GM12878 (cell line): ENCODE measurements at regions not wholly inside any gene's neighbourhood (a gene's known extent, or its start where the extent isn't known, plus 50 kb on each side); places are given as distances from the start of the nearest gene placed in this dataset.

Source experiments
- ATAC-seq: fragments of 200-7000 bp; cut with Tn5 transposase; 3 replicates; pipeline ENCODE4 v1.9.1; 2020; ENCODE audit warnings: mild to moderate bottlenecking, moderate library complexity
- BruUV-seq: library from RNA; stranded (reverse); fragments of 400-500 nt; replicated peaks from 2 replicates; lab custom pipeline; 2021; lab: Mats Ljungman, UMichigan
- CTCF ChIA-PET: fragments of 300-600 bp; sonication (Branson Sonifier 250); formaldehyde crosslinking; extraction: SDS; loops from one replicate; lab custom pipeline; 2021; ENCODE audit warnings: inconsistent platforms; lab: Yijun Ruan, JAX
- POLR2A ChIA-PET: fragments of 350-600 bp; formaldehyde crosslinking; extraction: SDS; loops from one replicate; lab custom pipeline; 2021; ENCODE audit warnings: inconsistent platforms; lab: Charles Lee
- RAD21 ChIA-PET: fragments of 300-600 bp; sonication (Branson Sonifier 250); formaldehyde crosslinking; loops from one replicate; lab custom pipeline; 2023; ENCODE audit warnings: antibody characterized with exemption; ENCODE audit not compliant: unreplicated experiment; lab: Charles Lee
- SMC1A ChIA-PET: fragments of 300-600 bp; sonication (Branson Sonifier 250); formaldehyde crosslinking; loops from one replicate; lab custom pipeline; 2023; ENCODE audit not compliant: unreplicated experiment, uncharacterized antibody; lab: Charles Lee
- DNase-seq: peaks from one replicate; pipeline ENCODE4 v3.0.0-alpha.2; 2011; ENCODE audit warnings: low read depth, low spot score
- FAIRE-seq: peaks from 3 replicates; lab custom pipeline; 2011; peaks lifted over from hg19 to GRCh38; lab: Jason Lieb, UNC
- H2AFZ ChIP-seq: 2 replicates; pipeline ENCODE4 v1.6.0; 2011; ENCODE audit warnings: low read depth, low read length, control low read depth; ENCODE audit not compliant: control insufficient read depth
- H3K27ac ChIP-seq: 2 replicates; pipeline ENCODE4 v1.5.1; 2011; ENCODE audit warnings: control low read depth; ENCODE audit not compliant: control insufficient read depth, insufficient read depth
- H3K27me3 ChIP-seq, 2 experiments: replicated peaks in 1 of 2; 2 replicates each; pipeline versions ENCODE4 v1.6.0 to v1.6.1; 2011; ENCODE audit warnings: low read length in 1 of 2; ENCODE audit not compliant: control insufficient read depth in 2 of 2, insufficient read depth in 2 of 2
- H3K36me3 ChIP-seq, 2 experiments: 2 replicates each; pipeline ENCODE4 v1.5.1; 2011; ENCODE audit warnings: low read length in 1 of 2; ENCODE audit not compliant: control insufficient read depth in 2 of 2, insufficient read depth in 2 of 2
- H3K4me1 ChIP-seq: 2 replicates; pipeline ENCODE4 v1.6.1; 2011; ENCODE audit warnings: mild to moderate bottlenecking, low read length, moderate library complexity, mixed read lengths; ENCODE audit not compliant: control insufficient read depth, insufficient read depth
- H3K4me2 ChIP-seq: 2 replicates; pipeline ENCODE4 v1.6.0; 2011; ENCODE audit warnings: control low read depth; ENCODE audit not compliant: control insufficient read depth, insufficient read depth
- H3K4me3 ChIP-seq: fragments of 200-600 bp; sonication (generic); 2 replicates; pipeline ENCODE4 v1.5.1; 2016
- H3K79me2 ChIP-seq: 2 replicates; pipeline ENCODE4 v1.6.0; 2011; ENCODE audit warnings: low read length; ENCODE audit not compliant: control insufficient read depth, insufficient read depth
- H3K9ac ChIP-seq: 2 replicates; pipeline ENCODE4 v1.8.0; 2011; ENCODE audit warnings: low read length, control low read depth, mixed read lengths; ENCODE audit not compliant: control insufficient read depth, insufficient read depth
- H3K9me3 ChIP-seq: replicated peaks from 3 replicates; pipeline ENCODE4 v1.5.1; 2011; ENCODE audit warnings: mild to moderate bottlenecking, low read length; ENCODE audit not compliant: control insufficient read depth, insufficient read depth
- H4K20me1 ChIP-seq: 2 replicates; pipeline ENCODE4 v1.6.0; 2011; ENCODE audit not compliant: control insufficient read depth, insufficient read depth
- BRCA1 ChIP-seq: IDR thresholded peaks from 2 replicates; pipeline ENCODE4 v1.6.1; 2011; ENCODE audit warnings: low read depth, low read length, improper control_type of control experiment
- CHD1 ChIP-seq: IDR thresholded peaks from 2 replicates; pipeline ENCODE4 v1.6.1; 2012; ENCODE audit warnings: low read depth, low read length, improper control_type of control experiment
- CUX1 ChIP-seq: IDR thresholded peaks from 2 replicates; pipeline ENCODE4 v1.6.1; 2012; ENCODE audit warnings: improper control_type of control experiment, low read depth, low read length; ENCODE audit not compliant: insufficient replicate concordance
- DPF2 ChIP-seq: fragments of 450-650 bp; IDR thresholded peaks from 2 replicates; pipeline ENCODE4 v1.6.1; 2017; ENCODE audit warnings: mild to moderate bottlenecking
- ELK1 ChIP-seq: IDR thresholded peaks from 2 replicates; pipeline ENCODE4 v1.6.1; 2012; ENCODE audit warnings: low read depth, low read length, improper control_type of control experiment
- ESRRA ChIP-seq: IDR thresholded peaks from 2 replicates; pipeline ENCODE4 v1.6.1; 2012; ENCODE audit warnings: mild to moderate bottlenecking, low read length, improper control_type of control experiment
- GABPA ChIP-seq: IDR thresholded peaks from 2 replicates; pipeline ENCODE4 v1.6.1; 2014; ENCODE audit warnings: antibody characterized with exemption, low read depth, mild to moderate bottlenecking, inconsistent platforms
- MTA2 ChIP-seq: fragments of 450-650 bp; IDR thresholded peaks from 2 replicates; pipeline ENCODE4 v1.6.1; 2016; ENCODE audit warnings: low read depth, mild to moderate bottlenecking, moderate library complexity
- NR2C2 ChIP-seq: IDR thresholded peaks from 2 replicates; pipeline ENCODE4 v1.6.1; 2011; ENCODE audit warnings: borderline replicate concordance, low read depth; ENCODE audit not compliant: control insufficient read depth, insufficient read length
- POLR2A ChIP-seq: IDR thresholded peaks from 2 replicates; pipeline ENCODE4 v1.6.1; 2011; ENCODE audit warnings: low read depth, mild to moderate bottlenecking, low read length
- POLR2AphosphoS2 ChIP-seq: IDR thresholded peaks from 2 replicates; pipeline ENCODE4 v1.6.1; 2011; ENCODE audit warnings: low read depth, mild to moderate bottlenecking, low read length, improper control_type of control experiment, moderate library complexity
- RELA ChIP-seq: fragments of 450-650 bp; IDR thresholded peaks from 2 replicates; pipeline ENCODE4 v1.8.0; 2014; ENCODE audit warnings: borderline replicate concordance; ENCODE audit not compliant: partially characterized antibody
- SMARCA5 ChIP-seq: fragments of 450-650 bp; IDR thresholded peaks from 2 replicates; pipeline ENCODE4 v1.6.1; 2017; ENCODE audit warnings: mild to moderate bottlenecking
- TCF7 ChIP-seq: IDR thresholded peaks from 2 replicates; pipeline ENCODE4 v1.6.1; 2014; ENCODE audit warnings: antibody characterized with exemption, borderline replicate concordance
- YBX1 ChIP-seq: fragments of 450-650 bp; IDR thresholded peaks from 2 replicates; pipeline ENCODE4 v1.6.1; 2016; ENCODE audit warnings: antibody characterized with exemption
- ZSCAN29 ChIP-seq: fragments of 450-650 bp; IDR thresholded peaks from 2 replicates; pipeline ENCODE4 v1.6.1; 2017; ENCODE audit warnings: mild to moderate bottlenecking, moderate library complexity
- ZZZ3 ChIP-seq: IDR thresholded peaks from 2 replicates; pipeline ENCODE4 v1.6.1; 2011; ENCODE audit warnings: low read depth; ENCODE audit not compliant: control insufficient read depth, insufficient read length
- WGBS: methylation state at CpG from one replicate; pipeline ENCODE4 v1.1.6; 2016; ENCODE audit warnings: low lambda C conversion rate; ENCODE audit not compliant: insufficient replicate concordance, insufficient coverage; ENCODE audit errors: missing lambda C conversion rate; 5-methylcytosine and 5-hydroxymethylcytosine counted together
- in situ Hi-C: fragments of 300-500 bp; cut with MboI; formaldehyde crosslinking; loops from 9 replicates; pipeline ENCODE4 v1.14.3; 2018; ENCODE audit warnings: mixed read lengths
- intact Hi-C: fragments of 100-400 bp; cut with micrococcal nuclease; formaldehyde crosslinking; loops from one replicate; pipeline ENCODE4 v1.14.2; 2022; ENCODE audit not compliant: unreplicated experiment

- no TSS peak for BruUV-seq
Observed at GRCh38 chr5:57696825-57697570, 214.4 kb upstream of the ACTBL2 start.

More at GRCh38 chr5:57696825-57697570, 214.4 kb upstream of the ACTBL2 start:
- WGBS = 18% methylated on average over 4 of the region's 4 CpGs
- Histone ChIP-seq H2AFZ (no peak overlapping the region), H3K27me3 (no peaks in the 10 kb centered on the region), H3K36me3 (no peaks in the 10 kb centered on the region), H3K9ac (no peak overlapping the region), H3K27ac (no peak overlapping the region), H3K9me3 (no peaks in the 10 kb centered on the region), H3K4me1 (no peaks in the 10 kb centered on the region), H4K20me1 (no peaks in the 10 kb centered on the region), H3K4me3 (no peak overlapping the region), H3K79me2 (no peaks in the 10 kb centered on the region), H3K4me2 (no peak overlapping the region)
- no peak for DNase-seq
- no peak for FAIRE-seq
- POLR2A ChIA-PET = no interaction called here
- in situ Hi-C loops (no loop called here), intact Hi-C loops (loop anchor here (5.0 kb wide), 1 partner anchor 200 kb away; no protein-coding TSS in a partner anchor)
- CTCF ChIA-PET = interaction anchor here (0.8 to 1.4 kb wide), 3 partner anchors 8 to 95 kb away, joined by 3 read pairs; no protein-coding TSS in a partner anchor
- ATAC-seq = no peak
- TF ChIP-seq ELK1 (no peak), CHD1 (no peak), GABPA (no peak), POLR2AphosphoS2 (no peak), ZZZ3 (no peak), DPF2 (no peak), ZSCAN29 (no peak), BRCA1 (no peak), RELA (no peak), TCF7 (no peak), YBX1 (no peak), SMARCA5 (no peak), MTA2 (no peak), POLR2A (no peak), CUX1 (no peak), NR2C2 (no peak), ESRRA (no peak)
- SMC1A ChIA-PET = no interaction called here
- RAD21 ChIA-PET = no interaction called here
